Ascending aorta (tissue), 2 donors: ENCODE measurements at regions not wholly inside any gene's neighbourhood (a gene's known extent, or its start where the extent isn't known, plus 50 kb on each side); places are given as distances from the start of the nearest gene placed in this dataset.

Source experiments
- DNase-seq, 2 donors: peaks; one replicate each; pipeline ENCODE4 v3.0.0-alpha.2; 2019; ENCODE audit warnings: low spot score in 2 of 2
- H3K27ac ChIP-seq, 2 donors: fragments of 200-600 bp; sonication (generic); one replicate each; pipeline ENCODE4 v1.5.1; 2016 to 2017; ENCODE audit warnings: mild to moderate bottlenecking in 1 of 2
- H3K27me3 ChIP-seq: fragments of 200-600 bp; sonication (generic); one replicate; pipeline ENCODE4 v1.5.1; 2017
- H3K36me3 ChIP-seq, 2 donors: fragments of 200-600 bp; sonication (generic); one replicate each; pipeline ENCODE4 v1.5.1; 2016
- H3K4me1 ChIP-seq, 2 donors: fragments of 200-600 bp; sonication (generic); one replicate each; pipeline ENCODE4 v1.5.1; 2016 to 2017; ENCODE audit warnings: mild to moderate bottlenecking in 1 of 2
- H3K4me3 ChIP-seq, 2 donors: fragments of 200-600 bp; sonication (generic); one replicate each; pipeline ENCODE4 v1.5.1; 2016 to 2017; ENCODE audit warnings: mild to moderate bottlenecking in 1 of 2
- H3K9me3 ChIP-seq, 2 donors: fragments of 200-600 bp; sonication (generic); one replicate each; pipeline ENCODE4 v1.5.1; 2016
- intact Hi-C: fragments of 100-400 bp; cut with DNase I; formaldehyde crosslinking; loops from one replicate; pipeline ENCODE4 v1.15.1; 2023
- TF ChIP-seq, protein P1 (sequence below), 3 experiments: fragments of 200-600 bp in 2 of 3; fragments of 450-650 bp in 1 of 3; sonication (generic) in 2 of 3; IDR thresholded peaks; one replicate each; pipeline ENCODE4 v1.5.1; 2016 to 2019; ENCODE audit warnings: antibody characterized with exemption in 3 of 3, mild to moderate bottlenecking in 1 of 3, moderate library complexity in 1 of 3

DNA sequence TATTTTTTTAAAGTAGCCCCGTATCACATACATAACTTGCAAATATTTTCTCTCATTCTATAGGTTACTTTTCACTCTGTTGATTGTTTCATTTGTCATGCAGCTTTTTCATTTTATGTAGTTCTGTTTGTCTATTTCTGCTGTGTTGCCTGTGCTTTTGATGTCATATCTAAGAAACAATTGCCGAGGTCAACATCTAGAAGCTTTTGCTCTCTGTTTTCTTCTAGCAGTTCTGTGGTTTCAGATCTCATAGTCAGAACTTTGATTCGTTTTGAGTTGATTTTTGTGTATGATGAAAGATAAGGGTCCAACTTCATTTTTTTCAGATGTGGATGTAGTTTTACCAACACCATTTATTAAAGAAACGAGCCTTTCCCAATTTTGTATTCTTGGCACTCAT, 79.5 kb downstream of the CD200 start:
- TF ChIP-seq, protein P1, sequence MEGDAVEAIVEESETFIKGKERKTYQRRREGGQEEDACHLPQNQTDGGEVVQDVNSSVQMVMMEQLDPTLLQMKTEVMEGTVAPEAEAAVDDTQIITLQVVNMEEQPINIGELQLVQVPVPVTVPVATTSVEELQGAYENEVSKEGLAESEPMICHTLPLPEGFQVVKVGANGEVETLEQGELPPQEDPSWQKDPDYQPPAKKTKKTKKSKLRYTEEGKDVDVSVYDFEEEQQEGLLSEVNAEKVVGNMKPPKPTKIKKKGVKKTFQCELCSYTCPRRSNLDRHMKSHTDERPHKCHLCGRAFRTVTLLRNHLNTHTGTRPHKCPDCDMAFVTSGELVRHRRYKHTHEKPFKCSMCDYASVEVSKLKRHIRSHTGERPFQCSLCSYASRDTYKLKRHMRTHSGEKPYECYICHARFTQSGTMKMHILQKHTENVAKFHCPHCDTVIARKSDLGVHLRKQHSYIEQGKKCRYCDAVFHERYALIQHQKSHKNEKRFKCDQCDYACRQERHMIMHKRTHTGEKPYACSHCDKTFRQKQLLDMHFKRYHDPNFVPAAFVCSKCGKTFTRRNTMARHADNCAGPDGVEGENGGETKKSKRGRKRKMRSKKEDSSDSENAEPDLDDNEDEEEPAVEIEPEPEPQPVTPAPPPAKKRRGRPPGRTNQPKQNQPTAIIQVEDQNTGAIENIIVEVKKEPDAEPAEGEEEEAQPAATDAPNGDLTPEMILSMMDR (IDR thresholded peaks at IDR 0.05) = no peak
- Histone ChIP-seq H3K36me3 (no peaks in the 10 kb centered on the region), H3K4me1 (peaks cover 0 to 15% of the 10 kb centered on the region in 2 donors), H3K9me3 (no peaks in the 10 kb centered on the region), H3K27me3 (no peaks in the 10 kb centered on the region), H3K27ac (peak overlapping the region in 1 of 2 donors; percentile 93), H3K4me3 (no peak overlapping the region)
- intact Hi-C loops = loop anchor here (5.0 kb wide), 2 partner anchors 50 to 80 kb away; partner anchors contain the start of gene CD200
- DNase-seq = no peak

DNA sequence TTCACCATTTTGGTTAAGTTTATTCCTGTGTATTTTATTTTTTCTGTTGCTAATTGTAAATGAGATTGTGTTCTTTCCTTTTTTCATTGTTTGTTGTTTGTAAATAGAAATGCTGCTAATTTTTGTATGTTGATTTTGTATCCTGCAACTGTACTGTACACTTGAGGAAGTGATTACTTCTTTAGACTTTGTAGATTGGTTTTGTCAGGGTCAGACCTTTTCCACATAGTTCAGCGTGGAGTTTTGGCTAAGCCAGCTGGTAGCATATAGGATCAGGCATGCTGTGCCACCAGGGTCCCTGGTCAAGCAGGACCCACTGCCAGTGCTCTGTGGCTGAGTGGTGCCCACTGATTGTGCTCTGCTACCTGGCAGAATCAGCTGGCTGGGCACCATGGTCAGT, 80.1 kb downstream of the CD200 start:
- TF ChIP-seq, protein P1 (IDR thresholded peaks at IDR 0.05) = no peak
- Histone ChIP-seq H3K9me3 (no peaks in the 10 kb centered on the region), H3K36me3 (no peaks in the 10 kb centered on the region), H3K4me1 (peaks cover 0 to 10% of the 10 kb centered on the region in 2 donors), H3K27me3 (no peaks in the 10 kb centered on the region), H3K4me3 (no peak overlapping the region), H3K27ac (peak overlapping the region in 1 of 2 donors; percentile 6)
- DNase-seq = no peak
- intact Hi-C loops = loop anchor here (5.0 kb wide), 2 partner anchors 51 to 81 kb away; partner anchors contain the start of gene CD200

DNA sequence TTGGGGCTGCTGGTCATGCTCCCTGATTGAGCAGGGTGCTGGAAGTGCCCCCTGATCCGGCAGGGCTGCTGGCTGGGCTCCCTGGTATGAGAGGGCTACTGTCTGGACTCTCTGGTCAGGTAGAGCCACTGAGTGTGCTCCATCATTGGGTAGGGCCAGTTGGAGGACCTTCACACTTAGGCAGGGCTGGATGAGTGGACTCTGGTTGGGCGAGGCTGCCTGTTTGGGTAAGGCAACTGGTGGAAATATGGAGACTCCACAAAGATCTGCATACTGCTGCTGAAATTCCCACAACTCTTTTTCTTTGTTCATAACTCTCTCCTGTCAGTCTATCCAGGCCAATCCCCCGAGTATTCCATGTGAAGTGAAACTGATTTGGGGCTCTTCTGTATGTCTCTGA, 80.8 kb downstream of the CD200 start:
- H3K4me1 ChIP-seq = peaks cover 0 to 10% of the 10 kb centered on the region in 2 donors
- intact Hi-C loops = loop anchor here (5.0 kb wide), 2 partner anchors 51 to 81 kb away; partner anchors contain the start of gene CD200
- no peak overlapping the region for H3K4me3 ChIP-seq
- peak overlapping the region; percentile 6 to 41 for H3K27ac ChIP-seq
- H3K36me3 ChIP-seq = no peaks in the 10 kb centered on the region
- TF ChIP-seq, protein P1 (IDR thresholded peaks at IDR 0.05) = no peak
- DNase-seq = no peak
- no peaks in the 10 kb centered on the region for H3K27me3 ChIP-seq
- no peaks in the 10 kb centered on the region for H3K9me3 ChIP-seq
